Panc1 (cell line): ENCODE measurements at regions not wholly inside any gene's neighbourhood (a gene's known extent, or its start where the extent isn't known, plus 50 kb on each side); places are given as distances from the start of the nearest gene placed in this dataset.

Experiments
- CTCF ChIP-seq: fragments of 450-650 bp; IDR thresholded peaks from 2 replicates; pipeline ENCODE4 v1.5.1; 2017; ENCODE audit warnings: mild to moderate bottlenecking
- POLR2AphosphoS5 ChIP-seq: IDR thresholded peaks from 2 replicates; pipeline ENCODE4 v1.6.1; 2012; ENCODE audit warnings: mild to moderate bottlenecking, low read depth, low read length, moderate library complexity
- TCF7L2 ChIP-seq: IDR thresholded peaks from 2 replicates; pipeline ENCODE4 v1.6.1; 2011; ENCODE audit warnings: mild to moderate bottlenecking, low read depth, low read length, inconsistent platforms

DNA sequence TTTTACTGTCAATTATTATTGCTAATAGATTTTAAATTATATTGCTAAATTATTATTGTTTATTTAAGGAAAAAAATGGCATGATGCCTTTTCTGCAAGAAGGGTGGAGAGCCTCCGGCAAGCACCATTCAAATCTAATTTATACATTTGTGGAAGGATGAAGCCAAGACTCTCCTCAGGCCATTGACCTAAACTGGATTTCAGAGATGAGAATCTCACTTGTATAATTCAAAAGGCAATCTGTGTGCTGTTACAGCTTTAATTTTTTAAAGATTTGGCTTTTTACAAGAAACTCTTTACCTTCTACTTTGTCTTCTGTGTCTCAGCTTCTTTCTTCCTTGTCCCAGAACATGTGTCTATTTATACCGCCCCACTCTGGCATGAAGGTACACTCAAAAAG, 722.5 kb downstream of the ETS1 start:
- TF ChIP-seq POLR2AphosphoS5 (no peak), CTCF (no peak), TCF7L2 (no peak)
